Left ventricle myocardium inferior (tissue), 1 donor: ENCODE measurements at regions not wholly inside any gene's neighbourhood (a gene's known extent, or its start where the extent isn't known, plus 50 kb on each side); places are given as distances from the start of the nearest gene placed in this dataset.
A peak's percentile ranks its signal among the peaks of the same experiment; 100 is the strongest.

Experiments used
- DNase-seq: peaks from one replicate; pipeline ENCODE4 v3.0.0-alpha.2; 2020
- H3K27ac ChIP-seq: fragments of 200-600 bp; replicated peaks from 2 replicates; pipeline ENCODE4 v1.8.0; 2021
- H3K27me3 ChIP-seq: fragments of 200-600 bp; 2 replicates; pipeline ENCODE4 v1.8.0; 2021; ENCODE audit warnings: low read depth
- H3K36me3 ChIP-seq: fragments of 200-600 bp; 2 replicates; pipeline ENCODE4 v1.8.0; 2021
- H3K4me1 ChIP-seq: fragments of 200-600 bp; 2 replicates; pipeline ENCODE4 v1.8.0; 2021
- H3K4me3 ChIP-seq: fragments of 200-600 bp; 2 replicates; pipeline ENCODE4 v1.8.0; 2021; ENCODE audit warnings: mild to moderate bottlenecking, moderate library complexity
- H3K9me3 ChIP-seq: fragments of 200-600 bp; replicated peaks from 2 replicates; pipeline ENCODE4 v1.8.0; 2021
- CTCF ChIP-seq: fragments of 200-600 bp; IDR thresholded peaks from 2 replicates; pipeline ENCODE4 v1.8.0; 2021; ENCODE audit warnings: antibody characterized with exemption, mild to moderate bottlenecking, borderline replicate concordance
- intact Hi-C: fragments of 100-400 bp; cut with micrococcal nuclease; formaldehyde crosslinking; loops from one replicate; pipeline ENCODE4 v1.11.0; 2022
- donor health status: DM: no; HTN: yes; CAD: no; lungs with severe emphysema.

GRCh38 chr4:36394352-36394903 is 113.0 kb downstream of the DTHD1 start:
- Histone ChIP-seq H3K4me1 (no peaks in the 10 kb centered on the region), H3K36me3 (no peaks in the 10 kb centered on the region), H3K27me3 (peaks cover 3% of the 10 kb centered on the region), H3K9me3 (no peaks in the 10 kb centered on the region), H3K4me3 (no peak overlapping the region), H3K27ac (no peak overlapping the region)
- DNase-seq, result no peak
- TF ChIP-seq CTCF, result no peak
- intact Hi-C loops, result no loop called here

GRCh38 chr4:36399762-36400353 is 118.4 kb downstream of the DTHD1 start:
- no peak overlapping the region for H3K4me3 ChIP-seq
- TF ChIP-seq CTCF, result peak; percentile 55
- no peaks in the 10 kb centered on the region for H3K27me3 ChIP-seq
- H3K9me3 ChIP-seq, result no peaks in the 10 kb centered on the region
- no peak overlapping the region for H3K27ac ChIP-seq
- intact Hi-C loops, result no loop called here
- DNase-seq, result no peak
- H3K36me3 ChIP-seq, result no peaks in the 10 kb centered on the region
- H3K4me1 ChIP-seq, result no peaks in the 10 kb centered on the region

- TF ChIP-seq CTCF, result no peak
- no peaks in the 10 kb centered on the region for H3K9me3 ChIP-seq
- H3K4me3 ChIP-seq, result no peak overlapping the region
- no peaks in the 10 kb centered on the region for H3K36me3 ChIP-seq
- H3K27ac ChIP-seq, result no peak overlapping the region
- intact Hi-C loops, result no loop called here
- H3K4me1 ChIP-seq, result no peaks in the 10 kb centered on the region
- no peak for DNase-seq
- H3K27me3 ChIP-seq, result no peaks in the 10 kb centered on the region
Observed at GRCh38 chr4:36402008-36402758, 120.8 kb downstream of the DTHD1 start.

- intact Hi-C loops, result no loop called here
- no peaks in the 10 kb centered on the region for H3K4me1 ChIP-seq
- no peak for DNase-seq
- H3K27me3 ChIP-seq, result no peaks in the 10 kb centered on the region
- no peak for TF ChIP-seq CTCF
- no peaks in the 10 kb centered on the region for H3K9me3 ChIP-seq
- H3K36me3 ChIP-seq, result no peaks in the 10 kb centered on the region
- no peak overlapping the region for H3K4me3 ChIP-seq
- no peak overlapping the region for H3K27ac ChIP-seq
Observed at GRCh38 chr4:36411338-36411737, 129.9 kb downstream of the DTHD1 start.

GRCh38 chr4:36414248-36414647 is 132.8 kb downstream of the DTHD1 start:
- H3K36me3 ChIP-seq, result no peaks in the 10 kb centered on the region
- H3K4me1 ChIP-seq, result no peaks in the 10 kb centered on the region
- TF ChIP-seq CTCF, result no peak
- no peak overlapping the region for H3K27ac ChIP-seq
- DNase-seq, result no peak
- H3K27me3 ChIP-seq, result no peaks in the 10 kb centered on the region
- no peak overlapping the region for H3K4me3 ChIP-seq
- intact Hi-C loops, result no loop called here
- no peaks in the 10 kb centered on the region for H3K9me3 ChIP-seq
